Omental fat pad (tissue), 3 donors: ENCODE measurements at regions not wholly inside any gene's neighbourhood (a gene's known extent, or its start where the extent isn't known, plus 50 kb on each side); places are given as distances from the start of the nearest gene placed in this dataset.
A peak's percentile ranks its signal among the peaks of the same experiment; 100 is the strongest.
"Not testable (repeated sequence)": the region's sequence is repeated elsewhere in the genome, so short reads cannot be mapped to it uniquely, and the experiment has no call there.

Source experiments
- ATAC-seq: fragments of 150-250 bp; one replicate; pipeline ENCODE4 v1.9.1; 2016; ENCODE audit warnings: mild to moderate bottlenecking, moderate library complexity; ENCODE audit not compliant: low FRiP score
- DNase-seq: peaks from one replicate; pipeline ENCODE4 v3.0.0-alpha.2; 2019; ENCODE audit warnings: low spot score
- TF ChIP-seq, protein P1 (sequence below), 3 donors: fragments of 450-650 bp; IDR thresholded peaks; one replicate each; pipeline ENCODE4 v1.5.1; 2016 to 2017; ENCODE audit warnings: antibody characterized with exemption in 3 of 3, mild to moderate bottlenecking in 3 of 3, moderate library complexity in 2 of 3

- ATAC-seq, result no peak
- TF ChIP-seq, protein P1, sequence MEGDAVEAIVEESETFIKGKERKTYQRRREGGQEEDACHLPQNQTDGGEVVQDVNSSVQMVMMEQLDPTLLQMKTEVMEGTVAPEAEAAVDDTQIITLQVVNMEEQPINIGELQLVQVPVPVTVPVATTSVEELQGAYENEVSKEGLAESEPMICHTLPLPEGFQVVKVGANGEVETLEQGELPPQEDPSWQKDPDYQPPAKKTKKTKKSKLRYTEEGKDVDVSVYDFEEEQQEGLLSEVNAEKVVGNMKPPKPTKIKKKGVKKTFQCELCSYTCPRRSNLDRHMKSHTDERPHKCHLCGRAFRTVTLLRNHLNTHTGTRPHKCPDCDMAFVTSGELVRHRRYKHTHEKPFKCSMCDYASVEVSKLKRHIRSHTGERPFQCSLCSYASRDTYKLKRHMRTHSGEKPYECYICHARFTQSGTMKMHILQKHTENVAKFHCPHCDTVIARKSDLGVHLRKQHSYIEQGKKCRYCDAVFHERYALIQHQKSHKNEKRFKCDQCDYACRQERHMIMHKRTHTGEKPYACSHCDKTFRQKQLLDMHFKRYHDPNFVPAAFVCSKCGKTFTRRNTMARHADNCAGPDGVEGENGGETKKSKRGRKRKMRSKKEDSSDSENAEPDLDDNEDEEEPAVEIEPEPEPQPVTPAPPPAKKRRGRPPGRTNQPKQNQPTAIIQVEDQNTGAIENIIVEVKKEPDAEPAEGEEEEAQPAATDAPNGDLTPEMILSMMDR (IDR thresholded peaks at IDR 0.05), result no peak
- no peak for DNase-seq
Observed at GRCh38 chr20:12229891-12230290, 312.2 kb downstream of the BTBD3 start.

GRCh38 chr20:12237772-12238171 lies 320.1 kb downstream of the BTBD3 start:
- DNase-seq (no peak), ATAC-seq (peak; percentile 41)
- TF ChIP-seq, protein P1 (IDR thresholded peaks at IDR 0.05), result no peak

DNA sequence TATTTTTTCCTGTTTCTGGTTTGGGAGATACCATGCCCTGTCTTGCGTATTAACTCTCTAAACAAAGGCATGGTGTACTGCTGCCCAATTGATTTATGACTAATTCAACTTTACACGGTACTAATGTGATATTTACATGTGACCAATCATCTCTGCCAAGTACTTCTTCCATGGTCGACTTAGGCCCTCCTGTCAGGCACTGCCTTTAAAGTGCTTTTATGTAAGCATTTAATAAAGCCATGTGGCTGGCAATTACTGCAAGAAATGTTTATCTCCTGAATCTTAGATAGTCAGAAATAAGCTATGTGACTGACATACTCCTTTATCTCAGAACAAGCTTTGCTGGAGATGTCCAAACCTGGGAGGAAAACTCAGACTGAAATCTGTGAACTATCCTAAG lies 323.4 kb downstream of the BTBD3 start:
- TF ChIP-seq, protein P1 (IDR thresholded peaks at IDR 0.05), result no peak
- no peak for DNase-seq
- ATAC-seq, result no peak

DNA sequence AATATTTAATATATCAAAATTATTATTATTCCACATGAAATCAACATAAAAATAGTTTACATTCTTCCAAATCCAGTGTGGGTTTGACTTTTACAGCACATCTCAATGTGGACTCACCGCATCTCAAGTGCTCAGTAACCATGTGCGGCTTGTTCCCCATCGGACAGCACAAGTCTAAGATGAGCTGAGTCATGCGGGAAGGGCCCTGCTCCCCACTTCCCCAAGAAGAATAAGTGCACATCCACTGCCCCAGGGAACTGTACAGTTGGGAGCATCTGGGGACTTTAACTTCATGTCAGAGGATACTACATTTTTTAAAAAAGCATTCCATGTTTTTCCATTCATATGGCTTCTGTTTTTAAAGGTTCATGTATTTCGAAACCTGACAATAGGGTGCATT lies 325.6 kb downstream of the BTBD3 start:
- TF ChIP-seq, protein P1 (IDR thresholded peaks at IDR 0.05), result no peak
- no peak for ATAC-seq
- no peak for DNase-seq

DNA sequence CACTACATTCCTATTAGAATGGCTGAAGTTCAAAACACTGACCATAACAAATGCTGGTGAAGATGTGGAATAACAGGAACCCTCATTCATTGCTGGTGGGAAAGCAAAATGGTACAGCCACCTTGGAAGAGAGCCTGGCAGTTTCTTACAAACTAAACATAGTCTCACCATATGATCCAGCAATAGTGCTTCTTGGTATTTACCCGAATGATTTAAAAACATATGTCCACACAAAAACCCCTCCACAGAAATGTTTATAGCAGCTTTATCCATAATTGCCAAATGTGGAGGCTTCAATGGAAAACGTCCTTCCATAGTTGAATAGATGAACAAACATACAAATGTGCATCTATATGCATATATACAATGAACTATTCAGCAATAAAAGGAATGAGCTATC lies 330.8 kb downstream of the BTBD3 start:
- no peak for ATAC-seq
- no peak for DNase-seq
- TF ChIP-seq, protein P1 (IDR thresholded peaks at IDR 0.05), result no peak

DNA sequence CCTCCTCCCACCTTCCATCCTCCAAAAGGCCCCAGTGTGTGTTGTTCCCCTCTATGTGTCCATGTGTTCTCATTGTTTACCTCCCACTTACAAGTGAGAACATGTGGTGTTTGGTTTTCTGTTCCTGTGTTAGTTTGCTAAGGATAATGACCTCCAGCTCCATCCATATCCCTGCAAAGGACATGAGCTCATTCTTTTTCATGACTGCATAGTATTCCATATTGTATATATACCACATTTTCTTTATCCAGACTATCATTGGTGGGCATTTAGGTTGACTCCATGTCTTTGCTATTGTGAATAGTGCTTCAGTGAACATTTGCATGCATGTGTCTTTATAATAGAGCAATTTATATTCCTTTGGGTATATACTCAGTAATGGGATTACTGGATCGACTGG lies 333.0 kb downstream of the BTBD3 start:
- not testable (repeated sequence) for DNase-seq, ATAC-seq

GRCh38 chr20:12252793-12253192 lies 335.1 kb downstream of the BTBD3 start:
- ATAC-seq, result no peak
- no peak for DNase-seq
- TF ChIP-seq, protein P1 (IDR thresholded peaks at IDR 0.05), result no peak

- no peak for DNase-seq
- ATAC-seq, result no peak
- TF ChIP-seq, protein P1 (IDR thresholded peaks at IDR 0.05), result no peak
Observed at GRCh38 chr20:12255461-12255970, 337.8 kb downstream of the BTBD3 start.
